ENCODE measurements at regions not wholly inside any gene's neighbourhood (a gene's known extent, or its start where the extent isn't known, plus 50 kb on each side); places are given as distances from the start of the nearest gene placed in this dataset.
A peak's percentile ranks its signal among the peaks of the same experiment; 100 is the strongest.

DNA sequence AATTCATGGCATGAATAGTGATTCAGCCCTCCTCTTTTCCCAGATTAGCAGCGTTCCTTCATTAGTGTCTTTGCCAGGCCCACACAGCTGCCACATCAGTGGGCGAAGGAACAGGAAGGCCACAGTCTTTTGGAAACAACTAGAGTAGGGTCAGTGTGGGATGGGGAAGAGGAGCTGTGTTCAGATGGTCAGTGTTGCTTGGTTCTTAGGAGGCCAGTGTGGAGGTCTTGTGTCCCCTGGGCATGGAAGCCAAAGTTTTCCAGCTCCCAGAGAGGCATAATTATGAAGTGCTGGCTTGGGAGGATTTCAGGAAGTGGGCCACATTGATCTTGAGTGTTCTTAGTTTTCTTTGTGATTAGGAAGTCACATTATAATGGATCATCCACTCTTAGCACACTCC, 269.6 kb downstream of the PSAT1 start:
- DNase-seq (ENCODE audit: low spot score): peak; percentile 11

- DNase-seq (ENCODE audit: low spot score): peak; percentile 2
Measured at GRCh38 chr9:78566948-78567675, 270.2 kb downstream of the PSAT1 start.

GRCh38 chr9:78567693-78568092, 270.8 kb downstream of the PSAT1 start:
- DNase-seq (ENCODE audit: low spot score): peak; percentile 10

- DNase-seq (ENCODE audit: low spot score): peak; percentile 7
Measured at GRCh38 chr9:78568774-78569173, 271.8 kb downstream of the PSAT1 start.

DNA sequence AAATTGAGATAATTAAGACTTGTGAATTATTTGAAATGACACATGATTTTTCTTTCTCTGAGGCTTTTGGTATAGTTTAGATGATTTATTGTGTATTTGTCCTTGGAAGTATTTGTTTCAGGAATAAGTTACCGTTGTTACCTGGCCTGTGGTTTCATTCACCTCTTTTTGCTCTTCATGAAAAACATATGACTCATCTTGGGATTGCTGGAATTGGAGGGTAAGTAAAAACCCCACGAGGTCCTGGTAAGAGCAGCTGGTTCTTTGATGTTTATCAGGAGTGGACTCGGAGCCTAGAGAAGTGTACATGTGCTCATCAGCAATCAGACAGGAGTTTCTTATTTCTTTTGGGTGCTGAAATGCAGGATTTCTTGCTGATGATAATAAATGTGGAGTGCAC, 275.3 kb downstream of the PSAT1 start:
- no peak for DNase-seq (ENCODE audit: low spot score)

DNA sequence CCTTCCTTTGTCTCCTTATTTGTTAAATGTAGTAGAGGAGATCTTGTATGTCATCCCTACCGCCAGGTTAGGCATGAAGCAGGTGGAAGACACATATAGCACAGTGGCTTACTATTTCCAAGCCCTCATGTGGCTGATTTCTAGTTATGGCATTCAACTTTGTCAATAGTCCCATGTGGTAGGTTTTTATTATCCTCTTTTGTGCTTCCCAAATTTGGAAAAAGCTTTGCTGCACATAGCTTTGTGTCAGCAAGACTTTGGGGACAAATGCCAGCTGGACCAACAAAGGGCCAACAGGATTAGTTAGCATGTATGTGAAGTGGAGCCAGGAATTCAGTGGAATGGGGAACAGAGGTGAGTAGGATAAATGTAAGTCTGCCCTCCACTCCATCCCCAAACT, 276.3 kb downstream of the PSAT1 start:
- DNase-seq (ENCODE audit: low spot score): peak; percentile 24

- DNase-seq (ENCODE audit: low spot score): peak; percentile 29
Measured at GRCh38 chr9:78573669-78574068, 276.7 kb downstream of the PSAT1 start.

- DNase-seq (ENCODE audit: low spot score): no peak
Measured at GRCh38 chr9:78574354-78575045, 277.6 kb downstream of the PSAT1 start.

DNA sequence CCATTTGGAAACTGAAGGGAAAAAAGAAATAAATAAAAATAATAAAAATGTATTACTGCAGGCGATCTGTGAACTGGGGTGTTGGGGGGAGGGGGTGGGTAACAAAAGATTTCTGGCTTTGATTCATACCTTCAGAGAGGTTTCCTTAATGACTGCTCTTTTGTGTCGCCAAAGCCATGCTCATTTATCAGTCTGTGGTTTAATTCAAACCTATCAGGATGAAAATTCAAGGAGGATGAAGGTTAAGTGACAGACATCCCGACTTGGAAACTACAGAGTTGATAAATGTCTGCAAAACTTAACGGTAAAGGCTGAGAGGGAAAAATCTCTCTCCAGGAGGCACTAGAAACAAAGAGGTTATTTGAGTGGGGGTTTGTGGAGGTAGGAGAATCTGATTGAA, 278.2 kb downstream of the PSAT1 start:
- DNase-seq (ENCODE audit: low spot score): no peak

DNA sequence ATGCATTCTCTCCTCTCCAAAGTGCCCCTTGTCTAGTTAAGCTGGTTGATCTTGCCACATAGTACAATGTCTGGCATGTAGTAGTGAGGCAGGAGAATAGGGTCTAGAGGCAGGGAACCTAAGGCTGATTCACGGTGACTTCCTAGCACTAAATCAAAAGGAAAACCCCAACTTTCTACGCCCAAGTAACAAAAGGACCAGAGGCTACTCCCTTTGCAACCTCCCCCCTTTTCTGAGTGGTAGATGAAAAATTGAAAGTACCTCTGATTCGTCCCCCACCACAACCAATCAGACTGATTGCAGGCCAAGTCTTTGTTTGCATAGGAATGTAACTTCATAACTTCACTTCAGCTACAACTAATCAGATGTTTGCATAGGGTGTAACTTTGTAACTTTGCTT, 278.8 kb downstream of the PSAT1 start:
- DNase-seq (ENCODE audit: low spot score): no peak

GRCh38 chr9:78577156-78577906, 280.4 kb downstream of the PSAT1 start:
- no peak for DNase-seq (ENCODE audit: low spot score)

- no peak for DNase-seq (ENCODE audit: low spot score)
Measured at GRCh38 chr9:78578072-78578471, 281.1 kb downstream of the PSAT1 start.

- no peak for DNase-seq (ENCODE audit: low spot score)
Measured at GRCh38 chr9:78582821-78583220, 285.9 kb downstream of the PSAT1 start.

DNA sequence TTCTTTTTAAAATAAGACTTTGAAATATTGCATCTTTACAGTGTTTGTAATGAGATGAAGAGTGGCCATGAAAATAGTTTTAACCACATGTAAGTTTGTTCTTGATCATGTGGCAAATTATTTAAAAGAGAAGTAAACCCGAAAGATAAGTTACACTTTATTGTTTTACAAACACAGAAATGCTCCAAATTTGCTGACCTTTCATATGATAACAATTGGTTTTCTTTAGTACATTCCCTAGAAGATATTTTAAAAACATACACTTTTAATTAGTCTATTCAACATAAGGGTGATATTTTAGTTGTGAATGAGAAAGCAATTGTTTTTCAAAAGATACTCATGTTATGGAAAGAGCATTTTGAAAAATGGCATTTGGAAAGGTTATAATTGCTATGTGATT, 287.7 kb downstream of the PSAT1 start:
- no peak for DNase-seq (ENCODE audit: low spot score)

DNA sequence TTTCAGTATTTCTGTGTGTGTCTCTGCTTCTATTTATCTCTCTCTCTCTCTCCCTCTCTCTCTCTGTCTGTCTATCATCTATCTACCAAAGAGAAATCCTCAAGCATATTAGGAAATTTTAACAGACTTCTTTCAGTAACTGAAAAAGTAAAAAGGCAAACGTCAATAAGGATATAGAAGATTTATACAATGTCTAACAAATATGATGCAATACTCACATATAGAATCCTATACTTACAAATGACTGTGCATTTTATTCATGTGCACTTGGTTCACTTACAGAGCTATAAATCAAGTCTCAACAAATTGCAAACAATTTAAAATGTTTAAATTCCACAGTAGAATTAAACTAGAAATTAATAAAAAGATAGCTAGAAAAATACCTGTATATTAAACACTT, 289.0 kb downstream of the PSAT1 start:
- DNase-seq (ENCODE audit: low spot score): no peak

- no peak for DNase-seq (ENCODE audit: low spot score)
Measured at GRCh38 chr9:78590068-78590467, 293.1 kb downstream of the PSAT1 start.

- no peak for DNase-seq (ENCODE audit: low spot score)
Measured at GRCh38 chr9:78592811-78593210, 295.9 kb downstream of the PSAT1 start.

GRCh38 chr9:78595200-78595945, 298.4 kb downstream of the PSAT1 start:
- no peak for DNase-seq (ENCODE audit: low spot score)

- DNase-seq (ENCODE audit: low spot score): no peak
Measured at GRCh38 chr9:78596346-78596745, 299.4 kb downstream of the PSAT1 start.

DNA sequence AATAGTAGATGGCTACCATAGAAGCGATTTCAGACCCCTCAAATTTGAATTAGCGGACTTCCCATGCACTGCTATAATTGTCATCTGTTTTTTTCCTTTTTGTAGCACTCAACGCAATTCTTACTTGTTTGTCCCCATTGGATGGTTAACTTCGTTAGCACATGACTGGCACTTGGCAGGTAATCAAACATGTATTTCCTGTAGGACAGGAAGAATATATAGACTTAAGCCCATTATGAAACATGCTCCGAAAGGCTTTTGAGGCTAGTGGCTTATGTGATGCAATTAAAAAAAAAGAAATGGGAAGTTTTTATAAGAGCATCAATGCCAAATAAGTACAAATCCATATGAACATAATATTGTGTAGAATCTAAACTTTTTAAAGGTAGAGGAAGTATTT, 301.2 kb downstream of the PSAT1 start:
- no peak for DNase-seq (ENCODE audit: low spot score)

DNA sequence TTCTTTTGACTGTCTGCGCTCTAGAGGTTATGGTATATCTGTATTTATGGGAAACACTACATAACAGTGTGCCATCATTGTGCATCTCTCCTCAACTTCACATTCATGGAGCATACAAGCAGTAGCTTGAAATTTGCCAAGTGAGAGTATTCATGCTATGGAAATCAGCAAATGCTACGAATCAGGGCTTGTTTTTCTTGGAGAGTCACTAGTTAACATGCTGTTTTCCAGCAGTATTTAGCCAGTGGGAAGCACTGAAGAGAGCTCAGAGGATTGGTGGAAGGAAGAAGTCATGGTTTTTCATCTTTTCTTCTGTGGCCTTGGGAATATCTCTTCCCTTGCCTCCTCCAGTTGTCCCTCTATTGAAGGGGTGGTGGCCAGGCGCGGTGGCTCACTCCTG, 303.0 kb downstream of the PSAT1 start:
- no peak for DNase-seq (ENCODE audit: low spot score)

DNA sequence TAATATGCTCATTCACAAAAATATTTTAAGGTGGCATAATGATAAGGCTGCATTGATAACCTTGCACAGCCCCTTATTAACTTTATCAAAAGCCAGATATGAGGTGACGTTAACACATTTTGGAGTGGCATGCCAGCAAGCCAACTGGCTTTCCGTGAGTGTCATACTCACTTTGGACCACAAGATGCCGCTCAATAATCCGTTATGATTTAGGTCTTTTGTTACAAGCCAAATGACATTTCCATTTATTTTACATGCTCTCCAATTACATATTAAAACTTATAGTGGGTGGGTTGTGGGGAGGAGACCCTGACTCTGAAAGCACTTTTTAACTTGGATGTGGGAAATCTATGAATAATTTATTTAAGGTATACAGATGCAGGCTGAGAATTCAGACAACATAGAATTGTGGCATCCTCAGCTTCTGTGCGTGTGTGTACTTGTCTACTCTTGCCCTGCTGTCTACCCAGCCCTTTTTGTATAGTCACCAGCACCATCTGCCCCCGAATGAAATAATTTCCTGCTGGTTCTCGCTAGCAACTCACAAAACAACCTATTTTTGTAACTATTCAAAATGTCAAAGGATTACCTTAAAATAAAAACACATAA, 305.1 kb downstream of the PSAT1 start:
- no peak for DNase-seq (ENCODE audit: low spot score)

All from ecto neural progenitor cell (in vitro differentiated cells).